Kidney (tissue), 10 donors: ENCODE measurements at regions not wholly inside any gene's neighbourhood (a gene's known extent, or its start where the extent isn't known, plus 50 kb on each side); places are given as distances from the start of the nearest gene placed in this dataset.
A peak's percentile ranks its signal among the peaks of the same experiment; 100 is the strongest.
"Not testable (repeated sequence)": the region's sequence is repeated elsewhere in the genome, so short reads cannot be mapped to it uniquely, and the experiment has no call there.

Experiments used
- DNase-seq, 5 donors: peaks; one replicate each; pipeline ENCODE4 v3.0.0-alpha.2; 2013 to 2020
- FAIRE-seq: peaks from 2 replicates; lab custom pipeline; 2012; peaks lifted over from hg19 to GRCh38; lab: Jason Lieb, UNC
- H3K27ac ChIP-seq, 2 donors: one replicate each; pipeline ENCODE4 v1.7.0; 2013; ENCODE audit warnings: low read depth in 2 of 2, low read length in 2 of 2, inconsistent platforms in 1 of 2
- H3K27me3 ChIP-seq: one replicate; pipeline ENCODE4 v1.7.1; 2013; ENCODE audit warnings: low read length, inconsistent platforms; ENCODE audit not compliant: control insufficient read depth, insufficient read depth
- H3K36me3 ChIP-seq, 3 donors: one replicate each; pipeline versions ENCODE4 v1.7.0 to v1.7.1; 2013; ENCODE audit warnings: low read length in 3 of 3, control low read depth in 1 of 3, inconsistent platforms in 1 of 3; ENCODE audit not compliant: insufficient read depth in 3 of 3, control insufficient read depth in 2 of 3
- H3K4me1 ChIP-seq, 3 donors: one replicate each; pipeline versions ENCODE4 v1.7.0 to v1.7.1; 2013; ENCODE audit warnings: low read length in 3 of 3, inconsistent platforms in 1 of 3, low read depth in 1 of 3; ENCODE audit not compliant: control insufficient read depth in 2 of 3, insufficient read depth in 2 of 3
- H3K4me3 ChIP-seq, 3 donors: one replicate each; pipeline versions ENCODE4 v1.7.0 to v1.8.1; 2013; ENCODE audit warnings: low read length in 3 of 3, control low read depth in 1 of 3, inconsistent platforms in 1 of 3
- H3K9ac ChIP-seq, 3 donors: one replicate each; pipeline versions ENCODE4 v1.7.0 to v1.7.1; 2013; ENCODE audit warnings: low read length in 3 of 3, control low read depth in 1 of 3, inconsistent platforms in 1 of 3
- H3K9me3 ChIP-seq, 3 donors: one replicate each; pipeline versions ENCODE4 v1.7.0 to v1.7.1; 2013; ENCODE audit warnings: low read length in 3 of 3, control low read depth in 1 of 3, inconsistent platforms in 1 of 3; ENCODE audit not compliant: control insufficient read depth in 2 of 3, insufficient read depth in 1 of 3
- intact Hi-C: fragments of 100-400 bp; cut with DNase I; formaldehyde crosslinking; loops from one replicate; pipeline ENCODE4 v1.11.1; 2022
- donor health status: control.
- donor health status: control.
- donor health status: DM: yes; HTN: yes; CAD: no.
- donor health status: Normal renal cell carcinoma (clear cell type).

GRCh38 chr14:19511055-19511454 is 76.9 kb upstream of the POTEG start:
- DNase-seq, H3K36me3 ChIP-seq, FAIRE-seq, intact Hi-C loops, H3K4me3 ChIP-seq, H3K27me3 ChIP-seq, H3K9ac ChIP-seq, H3K4me1 ChIP-seq, H3K27ac ChIP-seq, H3K9me3 ChIP-seq: not testable (repeated sequence)

- DNase-seq, H3K9me3 ChIP-seq, FAIRE-seq, H3K9ac ChIP-seq, intact Hi-C loops, H3K27ac ChIP-seq, H3K27me3 ChIP-seq, H3K36me3 ChIP-seq, H3K4me1 ChIP-seq, H3K4me3 ChIP-seq: not testable (repeated sequence)
Measured at GRCh38 chr14:19489475-19489874, 55.3 kb upstream of the POTEG start.

- H3K4me1 ChIP-seq, intact Hi-C loops, H3K9ac ChIP-seq, H3K27me3 ChIP-seq, H3K4me3 ChIP-seq, H3K9me3 ChIP-seq, H3K27ac ChIP-seq, H3K36me3 ChIP-seq, FAIRE-seq: not testable (repeated sequence)
- peak in 1 of 5 donors; percentile 22 for DNase-seq
Measured at GRCh38 chr14:19488457-19488856, 54.3 kb upstream of the POTEG start.

- DNase-seq, intact Hi-C loops, H3K27me3 ChIP-seq, H3K4me1 ChIP-seq, H3K36me3 ChIP-seq, H3K9ac ChIP-seq, H3K4me3 ChIP-seq, H3K27ac ChIP-seq, H3K9me3 ChIP-seq, FAIRE-seq: not testable (repeated sequence)
Measured at GRCh38 chr14:19487690-19488089, 53.5 kb upstream of the POTEG start.

- FAIRE-seq, H3K9me3 ChIP-seq, H3K4me1 ChIP-seq, H3K27me3 ChIP-seq, H3K36me3 ChIP-seq, intact Hi-C loops, H3K4me3 ChIP-seq, H3K27ac ChIP-seq, H3K9ac ChIP-seq: not testable (repeated sequence)
- DNase-seq = peak in 1 of 5 donors; percentile 12
Measured at GRCh38 chr14:19487265-19487664, 53.1 kb upstream of the POTEG start.

GRCh38 chr14:19485346-19485745 is 51.2 kb upstream of the POTEG start:
- H3K27ac ChIP-seq, H3K9me3 ChIP-seq, intact Hi-C loops, H3K27me3 ChIP-seq, H3K36me3 ChIP-seq, FAIRE-seq, H3K4me1 ChIP-seq, H3K9ac ChIP-seq, H3K4me3 ChIP-seq: not testable (repeated sequence)
- peak in 1 of 5 donors; percentile 56 for DNase-seq
